Fibroblast of villous mesenchyme (primary cell): ENCODE measurements at regions not wholly inside any gene's neighbourhood (a gene's known extent, or its start where the extent isn't known, plus 50 kb on each side); places are given as distances from the start of the nearest gene placed in this dataset.

Experiments used
- DNase-seq: peaks from one replicate; pipeline ENCODE4 v3.0.0-alpha.2; 2010; ENCODE audit warnings: low read depth
- H3K4me3 ChIP-seq: 2 replicates; pipeline ENCODE4 v1.5.1; 2011; ENCODE audit warnings: low read depth, mild to moderate bottlenecking, low read length
- CTCF ChIP-seq: IDR thresholded peaks from 2 replicates; pipeline ENCODE4 v1.5.1; 2012; ENCODE audit warnings: low read depth, mild to moderate bottlenecking, low read length; ENCODE audit not compliant: insufficient read depth

- DNase-seq = no peak
- H3K4me3 ChIP-seq = no peak overlapping the region
- TF ChIP-seq CTCF = no peak
These were observed 161.3 kb upstream of the USP38 start for GRCh38 chr4:143023239-143023918.

- peak; percentile 44 for TF ChIP-seq CTCF
- peak; percentile 44 for DNase-seq
- H3K4me3 ChIP-seq = no peak overlapping the region
These were observed 159.5 kb upstream of the USP38 start for GRCh38 chr4:143025081-143025704.

- DNase-seq = no peak
- no peak for TF ChIP-seq CTCF
- H3K4me3 ChIP-seq = no peak overlapping the region
These were observed 158.1 kb upstream of the USP38 start for GRCh38 chr4:143026459-143027170.

- no peak for TF ChIP-seq CTCF
These were observed 149.1 kb upstream of the USP38 start for GRCh38 chr4:143035661-143036060.

GRCh38 chr4:143036443-143036842 is 148.3 kb upstream of the USP38 start:
- H3K4me3 ChIP-seq = no peak overlapping the region
- no peak for TF ChIP-seq CTCF
- no peak for DNase-seq

More at GRCh38 chr4:143035661-143036060, 149.1 kb upstream of the USP38 start:
- no peak for DNase-seq
- H3K4me3 ChIP-seq = no peak overlapping the region

- DNase-seq = no peak
- no peak overlapping the region for H3K4me3 ChIP-seq
- no peak for TF ChIP-seq CTCF
These were observed 138.3 kb upstream of the USP38 start for GRCh38 chr4:143046454-143046853.
